Heart right ventricle (tissue), 16 donors: ENCODE measurements at regions not wholly inside any gene's neighbourhood (a gene's known extent, or its start where the extent isn't known, plus 50 kb on each side); places are given as distances from the start of the nearest gene placed in this dataset.

ENCODE experiments used
- ATAC-seq, 8 donors: fragments of 200-7000 bp; cut with Tn5 transposase; one replicate each; pipeline ENCODE4 v1.9.1; 2020; ENCODE audit warnings: mild to moderate bottlenecking in 8 of 8, moderate library complexity in 8 of 8, moderate number of reproducible peaks in 1 of 8
- DNase-seq, 2 donors: peaks; one replicate each; pipeline ENCODE4 v3.0.0-alpha.2; 2020
- H3K27ac ChIP-seq, 10 donors: fragments of 200-600 bp; sonication (generic) in 2 of 10; one replicate each; pipeline versions ENCODE4 v1.5.0 to v1.8.0; 2020 to 2022; ENCODE audit warnings: mild to moderate bottlenecking in 3 of 10
- H3K27me3 ChIP-seq, 7 donors: fragments of 200-600 bp; one replicate each; pipeline ENCODE4 v1.8.0; 2021 to 2022; ENCODE audit warnings: mild to moderate bottlenecking in 2 of 7
- H3K36me3 ChIP-seq, 9 donors: fragments of 200-600 bp; sonication (generic) in 1 of 9; one replicate each; pipeline versions ENCODE4 v1.5.0 to v1.8.0; 2020 to 2022; ENCODE audit warnings: mild to moderate bottlenecking in 2 of 9
- H3K4me1 ChIP-seq, 9 donors: fragments of 200-600 bp; sonication (generic) in 1 of 9; one replicate each; pipeline versions ENCODE4 v1.5.0 to v1.8.0; 2020 to 2022; ENCODE audit warnings: mild to moderate bottlenecking in 4 of 9
- H3K4me3 ChIP-seq, 10 donors: fragments of 200-600 bp; sonication (generic) in 2 of 10; one replicate each; pipeline versions ENCODE4 v1.5.0 to v1.8.0; 2020 to 2022; ENCODE audit warnings: mild to moderate bottlenecking in 7 of 10, moderate library complexity in 2 of 10
- H3K9me3 ChIP-seq, 11 donors: fragments of 200-600 bp in 10 of 11; sonication (generic) in 2 of 11; one replicate each; pipeline versions ENCODE4 v1.5.0 to v1.8.0; 2013 to 2022; ENCODE audit warnings: mild to moderate bottlenecking in 2 of 11, control low read depth in 1 of 11, moderate library complexity in 1 of 11
- WGBS, 2 donors: extraction: QIAGEN DNeasy Blood & Tissue Kit; methylation state at CpG; one replicate each; pipeline ENCODE4 v1.1.7; 2013; ENCODE audit warnings: inconsistent platforms in 1 of 2; 5-methylcytosine and 5-hydroxymethylcytosine counted together
- intact Hi-C, 10 donors: fragments of 100-400 bp; cut with DNase I; formaldehyde crosslinking; loops; one replicate each; pipeline versions ENCODE4 v1.11.1 to v1.14.2; 2022
- TF ChIP-seq, protein P1 (sequence below), 9 donors: fragments of 200-600 bp; sonication (generic) in 2 of 9; IDR thresholded peaks; one replicate each; pipeline versions ENCODE4 v1.5.0 to v1.8.0; 2021 to 2022; ENCODE audit warnings: antibody characterized with exemption in 9 of 9, mild to moderate bottlenecking in 5 of 9, moderate library complexity in 1 of 9
- donor health status: Arrhythmogenic right ventricular cardiomyopathy.
- donor health status: ischemic (EF 13 %, LVEDD 7.1; RV severe dilation, severe dysfunction).
- donor health status: healthy with polysubstance abuse.
- donor health status: DM: no; HTN: yes; CAD: no.
- donor health status: DM: no; HTN: no; CAD: no.
- donor health status: ischemic (EF 25% LVEDD 6.9; RV normal size, moderate dysfunction).
- donor health status: ischemic (EF 25% LVEDD 5.7; RV mildly dilated, moderate dysfunction).
- donor health status: healthy.
- donor health status: DM: yes; HTN: yes; CAD: no.
- donor health status: Ischemic cardiomyopathy.
- donor health status: ischemic (EF 35%, LVEDD 5.7; RV mildly dilated, moderate dysfunction).
- donor health status: nonischemic (EF 11% LVEDD 7.7; RV severe dilation, severe dysfunction).
- donor health status: DM: yes; HTN: yes; CAD: no.
- donor health status: PGD.
- donor health status: ischemic (EF 29% LVEDD 5.4; RV normal size, mild dysfunction).
- donor health status: nonischemic (EF 23%, LVEDD 6.1; RV moderate dilation, normal function).

DNA sequence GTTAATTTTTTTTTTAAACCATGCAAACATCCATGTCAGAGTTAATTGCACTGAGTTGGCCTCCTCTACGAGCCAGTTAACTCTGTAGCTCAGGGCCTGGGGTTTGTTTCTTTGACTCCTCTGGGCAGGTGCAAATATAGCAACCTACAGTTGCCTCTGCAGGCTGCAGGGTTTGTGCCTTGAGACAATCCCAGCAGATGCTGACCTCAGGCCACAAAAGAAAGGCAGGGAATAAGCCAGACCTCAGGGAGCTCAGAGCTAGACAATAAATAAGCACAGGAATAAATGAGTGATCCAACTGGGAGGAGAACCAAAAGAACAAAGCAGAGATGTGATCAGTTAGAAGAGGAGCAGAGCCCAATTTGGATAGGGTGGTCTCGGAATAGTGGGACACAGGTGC lies 390.8 kb downstream of the SHANK2 start:
- ATAC-seq (no peak), DNase-seq (no peak)
- H3K4me1 ChIP-seq: no peaks in the 10 kb centered on the region
- intact Hi-C loops: no loop called here
- H3K4me3 ChIP-seq: no peak overlapping the region
- no peak overlapping the region for H3K27ac ChIP-seq
- 53% methylated on average over 2 of the region's 2 CpGs for WGBS, 2 donors
- H3K9me3 ChIP-seq: no peaks in the 10 kb centered on the region
- no peaks in the 10 kb centered on the region for H3K36me3 ChIP-seq
- H3K27me3 ChIP-seq: peaks cover 0 to 28% (median 11%) of the 10 kb centered on the region in 7 donors
- TF ChIP-seq, protein P1, sequence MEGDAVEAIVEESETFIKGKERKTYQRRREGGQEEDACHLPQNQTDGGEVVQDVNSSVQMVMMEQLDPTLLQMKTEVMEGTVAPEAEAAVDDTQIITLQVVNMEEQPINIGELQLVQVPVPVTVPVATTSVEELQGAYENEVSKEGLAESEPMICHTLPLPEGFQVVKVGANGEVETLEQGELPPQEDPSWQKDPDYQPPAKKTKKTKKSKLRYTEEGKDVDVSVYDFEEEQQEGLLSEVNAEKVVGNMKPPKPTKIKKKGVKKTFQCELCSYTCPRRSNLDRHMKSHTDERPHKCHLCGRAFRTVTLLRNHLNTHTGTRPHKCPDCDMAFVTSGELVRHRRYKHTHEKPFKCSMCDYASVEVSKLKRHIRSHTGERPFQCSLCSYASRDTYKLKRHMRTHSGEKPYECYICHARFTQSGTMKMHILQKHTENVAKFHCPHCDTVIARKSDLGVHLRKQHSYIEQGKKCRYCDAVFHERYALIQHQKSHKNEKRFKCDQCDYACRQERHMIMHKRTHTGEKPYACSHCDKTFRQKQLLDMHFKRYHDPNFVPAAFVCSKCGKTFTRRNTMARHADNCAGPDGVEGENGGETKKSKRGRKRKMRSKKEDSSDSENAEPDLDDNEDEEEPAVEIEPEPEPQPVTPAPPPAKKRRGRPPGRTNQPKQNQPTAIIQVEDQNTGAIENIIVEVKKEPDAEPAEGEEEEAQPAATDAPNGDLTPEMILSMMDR (IDR thresholded peaks at IDR 0.05): no peak

DNA sequence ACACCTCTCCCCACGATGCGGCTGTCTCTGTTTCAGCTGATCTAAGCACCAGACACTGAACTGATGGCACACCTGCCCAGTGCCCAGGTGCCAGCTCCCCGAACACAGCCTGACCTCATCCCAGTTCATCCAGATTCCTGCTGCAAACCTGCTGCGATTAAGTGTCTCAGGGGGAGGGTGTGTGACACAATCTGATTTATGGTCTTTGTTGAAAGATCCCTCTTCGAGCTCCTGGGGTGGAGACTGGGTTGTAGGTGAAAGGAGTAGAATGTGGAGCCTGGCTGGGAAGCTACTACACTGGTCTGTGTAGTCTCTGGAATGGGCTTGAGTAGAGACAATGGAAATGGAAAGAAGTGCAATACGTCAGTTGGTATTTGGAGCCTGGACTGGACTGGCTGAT lies 390.3 kb downstream of the SHANK2 start:
- peaks cover 0 to 28% (median 12%) of the 10 kb centered on the region in 7 donors for H3K27me3 ChIP-seq
- TF ChIP-seq, protein P1 (IDR thresholded peaks at IDR 0.05): no peak
- WGBS, 2 donors: 79 to 83% methylated on average over 6 of the region's 6 CpGs

DNA sequence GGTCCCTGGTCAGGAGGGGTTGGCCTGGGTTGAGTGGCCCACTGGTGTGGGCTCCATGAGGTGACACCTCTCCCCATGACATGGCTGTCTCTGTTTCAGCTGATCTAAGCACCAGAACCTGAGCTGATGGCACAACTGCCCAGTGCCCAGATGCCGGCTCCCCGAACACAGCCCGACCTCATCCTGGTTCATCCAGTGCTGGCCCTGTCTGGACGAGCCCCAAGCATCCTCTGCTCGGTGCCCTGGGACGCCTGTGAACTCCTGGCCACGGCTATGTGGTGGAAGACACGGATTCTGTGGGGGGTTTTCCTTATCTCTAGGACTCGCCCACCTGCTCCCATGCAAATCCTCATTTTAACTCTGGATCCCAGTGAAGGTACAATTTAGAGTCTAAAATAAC lies 389.2 kb downstream of the SHANK2 start:
- intact Hi-C loops: no loop called here
- no peak overlapping the region for H3K27ac ChIP-seq
- H3K36me3 ChIP-seq: no peaks in the 10 kb centered on the region
- DNase-seq (no peak), ATAC-seq (no peak)
- WGBS, 2 donors: 80 to 82% methylated on average over 9 of the region's 9 CpGs
- no peak overlapping the region for H3K4me3 ChIP-seq
- H3K9me3 ChIP-seq: no peaks in the 10 kb centered on the region
- TF ChIP-seq, protein P1 (IDR thresholded peaks at IDR 0.05): no peak
- peaks cover 0 to 34% (median 15%) of the 10 kb centered on the region in 7 donors for H3K27me3 ChIP-seq
- H3K4me1 ChIP-seq: no peaks in the 10 kb centered on the region

More for the DNA sequence above, 390.3 kb downstream of the SHANK2 start:
- Histone ChIP-seq H3K4me1 (no peaks in the 10 kb centered on the region), H3K9me3 (no peaks in the 10 kb centered on the region), H3K4me3 (no peak overlapping the region), H3K36me3 (no peaks in the 10 kb centered on the region), H3K27ac (no peak overlapping the region)
- ATAC-seq (no peak), DNase-seq (no peak)
- intact Hi-C loops: no loop called here

DNA sequence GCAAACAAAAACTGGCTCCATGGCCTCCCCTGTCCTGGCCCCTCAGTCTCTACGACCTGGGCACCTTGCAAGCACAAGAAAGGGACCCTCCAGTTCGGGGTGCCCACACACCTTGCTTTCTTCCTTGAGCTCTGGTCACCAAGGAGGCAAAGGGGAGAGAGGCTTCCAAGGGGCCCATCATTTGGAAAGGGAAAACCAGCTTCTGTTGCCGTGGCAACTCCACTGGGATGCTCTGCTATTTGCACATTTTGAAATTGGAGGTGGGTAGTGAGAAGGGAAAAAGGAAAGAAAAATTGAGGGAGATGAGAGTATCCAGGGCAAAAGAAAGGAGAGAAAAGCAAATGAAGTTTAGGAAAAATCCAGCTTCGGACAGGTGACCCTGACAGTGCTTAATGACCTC lies 388.4 kb downstream of the SHANK2 start:
- Histone ChIP-seq H3K27me3 (peaks cover 0 to 35% (median 19%) of the 10 kb centered on the region in 7 donors), H3K4me1 (no peaks in the 10 kb centered on the region), H3K36me3 (no peaks in the 10 kb centered on the region), H3K4me3 (no peak overlapping the region), H3K27ac (no peak overlapping the region), H3K9me3 (no peaks in the 10 kb centered on the region)
- intact Hi-C loops: no loop called here
- TF ChIP-seq, protein P1 (IDR thresholded peaks at IDR 0.05): no peak
- WGBS, 2 donors: 77 to 80% methylated on average over 4 of the region's 4 CpGs
- no peak for DNase-seq
- ATAC-seq: no peak
